HK-2 (cell line): ENCODE measurements at regions not wholly inside any gene's neighbourhood (a gene's known extent, or its start where the extent isn't known, plus 50 kb on each side); places are given as distances from the start of the nearest gene placed in this dataset.
A peak's percentile ranks its signal among the peaks of the same experiment; 100 is the strongest.
"Not testable (repeated sequence)": the region's sequence is repeated elsewhere in the genome, so short reads cannot be mapped to it uniquely, and the experiment has no call there.

Experiments
- DNase-seq: peaks from one replicate; pipeline ENCODE4 v3.0.0-alpha.2; 2018; ENCODE audit not compliant: unreplicated experiment

DNA sequence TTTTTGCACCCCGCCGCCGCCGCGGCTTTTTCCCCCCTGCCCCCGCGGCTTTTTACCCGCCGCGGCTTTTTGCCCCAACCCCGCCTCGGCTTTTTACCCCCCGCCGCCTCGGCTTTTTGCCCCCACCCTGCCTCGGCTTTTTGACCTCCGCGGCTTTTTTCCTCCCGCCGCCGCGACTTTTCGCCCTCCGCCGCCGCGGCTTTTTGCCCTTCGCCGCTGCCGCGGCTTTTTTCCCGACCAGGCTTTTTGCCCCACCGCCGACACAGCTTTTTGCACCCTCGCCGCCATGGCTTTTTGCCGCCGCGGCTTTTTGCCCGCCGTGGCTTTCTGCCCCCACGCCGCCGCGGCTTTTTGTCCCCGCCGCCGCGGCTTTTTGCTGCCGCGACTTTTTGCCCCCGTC lies 137.0 kb upstream of the TP53TG3D start:
- DNase-seq = peak; percentile 0

DNA sequence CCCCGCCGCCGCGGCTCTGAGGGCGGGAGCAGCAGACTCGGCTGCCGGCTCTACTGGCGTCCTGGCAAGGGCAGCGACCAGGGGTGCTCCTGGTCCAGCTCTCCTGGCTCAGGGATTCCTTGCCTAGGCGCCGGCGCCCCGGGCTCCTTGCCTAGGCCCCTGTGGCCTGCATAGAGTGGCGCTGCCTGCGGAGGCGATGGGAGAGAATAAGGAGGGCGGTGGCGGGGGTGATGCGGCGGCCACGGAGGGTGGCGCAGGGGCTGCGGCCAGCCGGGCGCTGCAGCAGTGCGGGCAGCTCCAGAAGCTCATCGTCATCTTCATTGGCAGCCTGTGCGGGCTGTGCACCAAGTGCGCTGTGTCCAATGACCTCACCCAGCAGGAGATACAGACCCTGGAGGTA lies 136.6 kb upstream of the TP53TG3D start:
- DNase-seq = not testable (repeated sequence)

DNA sequence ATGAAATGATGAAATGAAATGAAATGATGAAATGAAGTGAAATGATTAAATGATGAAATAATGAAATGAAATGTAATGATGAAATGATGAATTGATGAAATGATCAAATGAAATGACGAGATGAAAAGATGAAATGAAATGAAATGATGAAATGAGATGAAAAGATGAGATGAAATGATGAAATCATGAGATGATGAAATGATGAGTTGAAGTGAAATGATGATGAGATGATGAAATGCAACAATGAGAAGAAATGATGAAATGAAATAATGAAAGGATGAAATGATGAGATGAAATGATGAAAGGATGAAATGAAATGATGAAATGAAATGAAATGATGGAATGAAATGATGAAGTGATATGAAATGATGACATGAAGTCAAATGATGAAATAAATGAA lies 132.7 kb upstream of the TP53TG3D start:
- DNase-seq = not testable (repeated sequence)

- DNase-seq = not testable (repeated sequence)
Measured at GRCh38 chr16:32120779-32121178, 132.3 kb upstream of the TP53TG3D start.

GRCh38 chr16:32121273-32121900 lies 131.7 kb upstream of the TP53TG3D start:
- DNase-seq = not testable (repeated sequence)

GRCh38 chr16:32152434-32152833 lies 100.7 kb upstream of the TP53TG3D start:
- DNase-seq = not testable (repeated sequence)

GRCh38 chr16:32187918-32188669 lies 65.0 kb upstream of the TP53TG3D start:
- DNase-seq = not testable (repeated sequence)

DNA sequence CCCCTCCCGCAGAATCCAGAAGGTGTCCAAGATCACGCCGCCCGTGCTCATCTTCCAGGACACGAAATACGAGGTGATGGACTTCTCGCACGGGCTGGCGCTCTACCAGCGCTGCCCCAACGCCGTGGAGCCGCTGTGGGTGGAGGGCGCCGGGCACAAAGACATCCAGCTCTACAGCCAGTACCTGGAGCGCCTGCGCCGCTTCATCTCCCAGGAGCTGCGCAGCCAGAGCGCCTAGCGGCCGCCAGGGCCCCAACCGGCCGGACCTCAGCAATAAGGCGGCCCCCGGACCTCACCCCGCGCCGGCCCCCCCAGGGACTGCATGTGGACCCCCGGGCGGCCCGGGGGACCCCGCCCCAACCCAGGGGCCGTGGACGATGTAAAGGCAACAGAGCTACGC lies 50.5 kb upstream of the TP53TG3D start:
- not testable (repeated sequence) for DNase-seq
